ENCODE measurements at regions not wholly inside any gene's neighbourhood (a gene's known extent, or its start where the extent isn't known, plus 50 kb on each side); places are given as distances from the start of the nearest gene placed in this dataset.
"Not testable (repeated sequence)": the region's sequence is repeated elsewhere in the genome, so short reads cannot be mapped to it uniquely, and the experiment has no call there.

- no peaks in the 10 kb centered on the region for H3K9me3 ChIP-seq (ENCODE audit: control insufficient read depth, insufficient read depth, low read depth, low read length)
- H3K36me3 ChIP-seq (ENCODE audit: control insufficient read depth, insufficient read depth, low read length) = no peaks in the 10 kb centered on the region
- no peaks in the 10 kb centered on the region for H3K79me2 ChIP-seq (ENCODE audit: control insufficient read depth, insufficient read depth, low read length)
- no peak overlapping the region for H2AFZ ChIP-seq (ENCODE audit: low read length)
- TF ChIP-seq CTCF (conservative IDR thresholded peaks at IDR 0.05 in 1 of 2, IDR thresholded peaks at IDR 0.05 in 1 of 2; ENCODE audit: low read depth in 1 of 2, low read length in 2 of 2) = no peak
- TF ChIP-seq EZH2 (IDR thresholded peaks at IDR 0.05; ENCODE audit: low read length, missing control alignments) = no peak
- H3K4me2 ChIP-seq (ENCODE audit: extremely low read depth, insufficient read depth, low read length) = no peak overlapping the region
- no peak overlapping the region for H3K27ac ChIP-seq (ENCODE audit: insufficient read depth, low read length)
- peak in 1 of 2 donors; percentile 20 for DNase-seq (ENCODE audit: low read depth in 2 of 2)
- H3K27me3 ChIP-seq (ENCODE audit: control insufficient read depth, insufficient read depth, low read length) = no peaks in the 10 kb centered on the region
- H3K9ac ChIP-seq (ENCODE audit: insufficient read depth, low read length) = no peak overlapping the region
- no peaks in the 10 kb centered on the region for H4K20me1 ChIP-seq (ENCODE audit: control insufficient read depth, extremely low read depth, insufficient read depth, low read length)
- no peak overlapping the region for H3K4me3 ChIP-seq (replicated peaks in 1 of 4; ENCODE audit: control extremely low read depth in 1 of 4, insufficient read depth in 1 of 4, low read depth in 3 of 4, low read length in 4 of 4)
- H3K4me1 ChIP-seq (ENCODE audit: control insufficient read depth, extremely low read depth, insufficient read depth, low read length) = no peaks in the 10 kb centered on the region
These were observed 62.0 kb upstream of the SGPP2 start for GRCh38 chr2:222362336-222362735.

GRCh38 chr2:222364285-222364895 lies 60.0 kb upstream of the SGPP2 start:
- no peak overlapping the region for H2AFZ ChIP-seq (ENCODE audit: low read length)
- no peak overlapping the region for H3K9ac ChIP-seq (ENCODE audit: insufficient read depth, low read length)
- H3K9me3 ChIP-seq (ENCODE audit: control insufficient read depth, insufficient read depth, low read depth, low read length) = no peaks in the 10 kb centered on the region
- H4K20me1 ChIP-seq (ENCODE audit: control insufficient read depth, extremely low read depth, insufficient read depth, low read length) = no peaks in the 10 kb centered on the region
- H3K27me3 ChIP-seq (ENCODE audit: control insufficient read depth, insufficient read depth, low read length) = no peaks in the 10 kb centered on the region
- H3K79me2 ChIP-seq (ENCODE audit: control insufficient read depth, insufficient read depth, low read length) = no peaks in the 10 kb centered on the region
- H3K4me3 ChIP-seq (replicated peaks in 1 of 4; ENCODE audit: control extremely low read depth in 1 of 4, insufficient read depth in 1 of 4, low read depth in 3 of 4, low read length in 4 of 4) = no peak overlapping the region
- H3K27ac ChIP-seq (ENCODE audit: insufficient read depth, low read length) = no peak overlapping the region
- H3K36me3 ChIP-seq (ENCODE audit: control insufficient read depth, insufficient read depth, low read length) = no peaks in the 10 kb centered on the region
- no peak overlapping the region for H3K4me2 ChIP-seq (ENCODE audit: extremely low read depth, insufficient read depth, low read length)
- no peaks in the 10 kb centered on the region for H3K4me1 ChIP-seq (ENCODE audit: control insufficient read depth, extremely low read depth, insufficient read depth, low read length)
- peak in 1 of 2 donors; percentile 47 for DNase-seq (ENCODE audit: low read depth in 2 of 2)
- TF ChIP-seq EZH2 (IDR thresholded peaks at IDR 0.05; ENCODE audit: low read length, missing control alignments) = no peak
- TF ChIP-seq CTCF (conservative IDR thresholded peaks at IDR 0.05 in 1 of 2, IDR thresholded peaks at IDR 0.05 in 1 of 2; ENCODE audit: low read depth in 1 of 2, low read length in 2 of 2) = no peak

GRCh38 chr2:222368280-222368679 lies 56.1 kb upstream of the SGPP2 start:
- H3K79me2 ChIP-seq (ENCODE audit: control insufficient read depth, insufficient read depth, low read length); H2AFZ ChIP-seq (ENCODE audit: low read length); H3K4me1 ChIP-seq (ENCODE audit: control insufficient read depth, extremely low read depth, insufficient read depth, low read length); DNase-seq (ENCODE audit: low read depth in 2 of 2); H4K20me1 ChIP-seq (ENCODE audit: control insufficient read depth, extremely low read depth, insufficient read depth, low read length); H3K27ac ChIP-seq (ENCODE audit: insufficient read depth, low read length); H3K27me3 ChIP-seq (ENCODE audit: control insufficient read depth, insufficient read depth, low read length); H3K4me2 ChIP-seq (ENCODE audit: extremely low read depth, insufficient read depth, low read length); H3K9me3 ChIP-seq (ENCODE audit: control insufficient read depth, insufficient read depth, low read depth, low read length); H3K4me3 ChIP-seq (replicated peaks in 1 of 4; ENCODE audit: control extremely low read depth in 1 of 4, insufficient read depth in 1 of 4, low read depth in 3 of 4, low read length in 4 of 4); H3K9ac ChIP-seq (ENCODE audit: insufficient read depth, low read length); H3K36me3 ChIP-seq (ENCODE audit: control insufficient read depth, insufficient read depth, low read length): not testable (repeated sequence)

Measured in fibroblast of lung (primary cell).